Prostate gland (tissue), 2 donors: ENCODE measurements at regions not wholly inside any gene's neighbourhood (a gene's known extent, or its start where the extent isn't known, plus 50 kb on each side); places are given as distances from the start of the nearest gene placed in this dataset.

Source experiments
- CTCF ChIP-seq, 4 experiments: fragments of 200-600 bp in 2 of 4; fragments of 450-650 bp in 2 of 4; sonication (generic) in 2 of 4; IDR thresholded peaks; 1 replicate in 3 of 4; 2 replicates in 1 of 4; pipeline ENCODE4 v1.5.1; 2016 to 2019; ENCODE audit warnings: antibody characterized with exemption in 4 of 4, mild to moderate bottlenecking in 2 of 4, moderate library complexity in 2 of 4
- POLR2A ChIP-seq: fragments of 450-650 bp; IDR thresholded peaks from one replicate; pipeline ENCODE4 v1.6.1; 2016; ENCODE audit warnings: antibody characterized with exemption, mild to moderate bottlenecking
- POLR2AphosphoS5 ChIP-seq: sonication (generic); formaldehyde crosslinking; IDR thresholded peaks from one replicate; pipeline ENCODE4 v1.6.1; 2017; ENCODE audit warnings: antibody characterized with exemption

DNA sequence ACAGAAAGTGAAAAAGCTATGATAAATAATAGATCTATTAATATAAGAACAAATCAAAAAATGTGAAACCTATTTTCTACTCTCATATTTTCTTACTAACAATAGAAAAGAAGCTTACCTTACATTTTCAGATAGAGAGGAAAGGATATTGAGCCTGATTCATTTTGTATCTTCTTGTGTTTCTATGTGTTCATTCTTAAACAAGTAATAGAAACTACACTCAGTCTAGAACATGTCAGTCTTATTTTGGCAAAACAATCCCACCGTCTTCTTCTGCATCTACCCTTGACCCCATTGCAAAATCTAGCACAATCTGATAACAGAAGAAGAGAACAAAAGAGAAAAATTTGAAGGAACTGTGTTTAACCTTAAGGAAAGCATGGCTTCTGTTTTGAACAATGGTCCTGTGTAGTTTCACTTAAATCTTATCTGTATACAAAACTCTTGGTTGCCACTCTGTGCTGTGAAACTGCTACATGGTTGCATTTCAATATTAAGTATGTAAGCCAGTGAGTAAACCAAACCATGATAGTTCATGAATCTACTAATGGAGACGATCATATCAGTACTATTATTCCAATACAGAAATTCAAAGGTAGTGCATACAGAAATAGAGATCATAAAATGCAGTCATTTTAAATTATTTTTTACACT, 69.5 kb upstream of the LGSN start:
- TF ChIP-seq CTCF (IDR thresholded peaks at IDR 0.05) (no peak), POLR2A (no peak), POLR2AphosphoS5 (no peak)
